HCT116 (cell line): ENCODE measurements at regions not wholly inside any gene's neighbourhood (a gene's known extent, or its start where the extent isn't known, plus 50 kb on each side); places are given as distances from the start of the nearest gene placed in this dataset.
"Not testable (repeated sequence)": the region's sequence is repeated elsewhere in the genome, so short reads cannot be mapped to it uniquely, and the experiment has no call there.

Experiments used
- ATAC-seq: fragments of 200-7000 bp; cut with Tn5 transposase; 2 replicates; pipeline ENCODE4 v1.9.1; 2020; ENCODE audit warnings: mild to moderate bottlenecking, moderate library complexity
- BruUV-seq: library from RNA; stranded (reverse); fragments of 400-500 nt; replicated peaks from 2 replicates; lab custom pipeline; 2021; lab: Mats Ljungman, UMichigan
- CTCF ChIA-PET: fragments of 300-600 bp; sonication (Branson Sonifier 250); formaldehyde crosslinking; loops from one replicate; lab custom pipeline; 2021; ENCODE audit warnings: antibody characterized with exemption; lab: Charles Lee
- POLR2A ChIA-PET: fragments of 300-600, 350-600 bp; sonication (Branson Sonifier 250); formaldehyde crosslinking; loops from one replicate; lab custom pipeline; 2021; ENCODE audit warnings: antibody characterized with exemption; lab: Charles Lee
- RAD21 ChIA-PET, 2 experiments: fragments of 300-600 bp; sonication (Branson Sonifier 250); formaldehyde crosslinking; loops; one replicate each; lab custom pipeline; 2023; ENCODE audit warnings: low total read pairs in 2 of 2; ENCODE audit not compliant: uncharacterized antibody in 2 of 2, unreplicated experiment in 2 of 2, low non-redundant PET in 1 of 2; lab: Charles Lee
- DNase-seq: peaks from one replicate; pipeline ENCODE4 v3.0.0-alpha.2; 2010; ENCODE audit warnings: low read depth, low spot score
- H2AFZ ChIP-seq: fragments of 200-600 bp; shearing (Covaris generic), sonication (generic); 2 replicates; pipeline ENCODE4 v1.6.1; 2017; ENCODE audit warnings: low read depth, mixed run types, mixed read lengths, antibody characterized with exemption, low read length; ENCODE audit not compliant: poor library complexity, severe bottlenecking
- H3K27ac ChIP-seq: 2 replicates; pipeline ENCODE4 v1.5.1; 2012; ENCODE audit warnings: low read depth, low read length
- H3K27me3 ChIP-seq: fragments of 200-600 bp; sonication (generic); 2 replicates; pipeline ENCODE4 v1.6.1; 2016; ENCODE audit warnings: mixed run types, low read length, mixed read lengths; ENCODE audit not compliant: insufficient read depth
- H3K36me3 ChIP-seq, 2 experiments: fragments of 200-500 bp in 1 of 2; fragments of 200-600 bp in 1 of 2; sonication (Bioruptor generic) in 1 of 2; sonication (generic) in 1 of 2; 2 replicates each; pipeline versions ENCODE4 v1.5.1 to v1.6.1; 2014 to 2016; ENCODE audit warnings: low read length in 2 of 2, inconsistent platforms in 1 of 2, mixed read lengths in 1 of 2, mixed run types in 1 of 2; ENCODE audit not compliant: insufficient read depth in 2 of 2, control insufficient read depth in 1 of 2
- H3K4me1 ChIP-seq, 2 experiments: fragments of 200-600 bp in 1 of 2; sonication (generic) in 1 of 2; 2 replicates each; pipeline versions ENCODE4 v1.5.1 to v1.6.1; 2012 to 2017; ENCODE audit warnings: low read length in 2 of 2, inconsistent platforms in 1 of 2, mild to moderate bottlenecking in 1 of 2, mixed read lengths in 1 of 2, mixed run types in 1 of 2, moderate library complexity in 1 of 2; ENCODE audit not compliant: insufficient read depth in 2 of 2, control insufficient read depth in 1 of 2
- H3K4me2 ChIP-seq: fragments of 200-600 bp; sonication (generic); 2 replicates; pipeline ENCODE4 v1.6.1; 2017; ENCODE audit warnings: mixed run types, low read length, mixed read lengths
- H3K4me3 ChIP-seq, 2 experiments: fragments of 200-600 bp in 1 of 2; sonication (generic) in 1 of 2; replicated peaks in 1 of 2; 2 replicates each; pipeline ENCODE4 v1.5.1; 2011 to 2016; ENCODE audit warnings: low read length in 2 of 2, control low read depth in 1 of 2, low read depth in 1 of 2, mild to moderate bottlenecking in 1 of 2, mixed read lengths in 1 of 2, mixed run types in 1 of 2
- H3K79me2 ChIP-seq: fragments of 200-600 bp; sonication (generic); 2 replicates; pipeline ENCODE4 v1.6.1; 2017; ENCODE audit warnings: mild to moderate bottlenecking, mixed run types, low read length, moderate library complexity, mixed read lengths; ENCODE audit not compliant: insufficient read depth
- H3K9ac ChIP-seq: fragments of 200-600 bp; sonication (generic); 2 replicates; pipeline ENCODE4 v1.6.1; 2016; ENCODE audit warnings: low read length, mixed read lengths
- H3K9me2 ChIP-seq: fragments of 200-600 bp; sonication (generic), shearing (Covaris generic); 2 replicates; pipeline ENCODE4 v1.6.1; 2017; ENCODE audit warnings: mixed run types, mild to moderate bottlenecking, moderate library complexity; ENCODE audit not compliant: insufficient read depth
- H3K9me3 ChIP-seq, 2 experiments: fragments of 200-500 bp in 1 of 2; fragments of 200-600 bp in 1 of 2; sonication (Bioruptor generic) in 1 of 2; sonication (generic) in 1 of 2; 2 replicates each; pipeline ENCODE4 v1.6.1; 2014 to 2017; ENCODE audit warnings: low read length in 2 of 2, mixed read lengths in 2 of 2, inconsistent platforms in 1 of 2, low read depth in 1 of 2, mild to moderate bottlenecking in 1 of 2, mixed run types in 1 of 2, moderate library complexity in 1 of 2; ENCODE audit not compliant: control insufficient read depth in 1 of 2, insufficient read depth in 1 of 2
- H4K20me1 ChIP-seq: fragments of 200-600 bp; sonication (generic), shearing (Covaris generic); 2 replicates; pipeline ENCODE4 v1.6.1; 2017; ENCODE audit warnings: mixed run types, mild to moderate bottlenecking, moderate library complexity; ENCODE audit not compliant: insufficient read depth
- CBX3 ChIP-seq: IDR thresholded peaks from 2 replicates; pipeline ENCODE4 v1.6.1; 2012; ENCODE audit warnings: low read depth
- CEBPB ChIP-seq: IDR thresholded peaks from 2 replicates; pipeline ENCODE4 v1.6.1; 2012; ENCODE audit warnings: low read depth
- EZH2 ChIP-seq: fragments of 200-600 bp; sonication (generic); IDR thresholded peaks from 2 replicates; pipeline ENCODE4 v1.6.1; 2017; ENCODE audit warnings: antibody characterized with exemption, mixed run types
- FOSL1 ChIP-seq: IDR thresholded peaks from 2 replicates; pipeline ENCODE4 v1.6.1; 2012; ENCODE audit warnings: low read depth
- JUND ChIP-seq: IDR thresholded peaks from 2 replicates; pipeline ENCODE4 v1.6.1; 2012
- POLR2A ChIP-seq: IDR thresholded peaks from 2 replicates; pipeline ENCODE4 v1.7.0; 2011; ENCODE audit warnings: borderline replicate concordance; ENCODE audit not compliant: insufficient read depth, insufficient read length; ENCODE audit errors: extremely low read depth
- RAD21 ChIP-seq: IDR thresholded peaks from 2 replicates; pipeline ENCODE4 v1.6.1; 2012; ENCODE audit warnings: low read depth, mild to moderate bottlenecking
- SIN3A ChIP-seq: IDR thresholded peaks from 2 replicates; pipeline ENCODE4 v1.6.1; 2012; ENCODE audit warnings: low read depth
- SP1 ChIP-seq: IDR thresholded peaks from 2 replicates; pipeline ENCODE4 v1.6.1; 2012; ENCODE audit warnings: low read depth
- SRF ChIP-seq: IDR thresholded peaks from 2 replicates; pipeline ENCODE4 v1.6.1; 2012; ENCODE audit warnings: low read depth
- ZFX ChIP-seq: fragments of 450-650 bp; IDR thresholded peaks from 2 replicates; pipeline ENCODE4 v1.6.1; 2017
- intact Hi-C: fragments of 100-400 bp; cut with micrococcal nuclease; formaldehyde crosslinking; loops from 2 replicates; pipeline ENCODE4 v1.10.0; 2022
- TF ChIP-seq, protein P1 (sequence below): IDR thresholded peaks from 2 replicates; pipeline ENCODE4 v1.6.1; 2012
- TF ChIP-seq, protein P2 (sequence below): IDR thresholded peaks from 2 replicates; pipeline ENCODE4 v1.6.1; 2012
- TF ChIP-seq, protein P3 (sequence below): IDR thresholded peaks from 2 replicates; pipeline ENCODE4 v1.6.1; 2012; ENCODE audit warnings: low read depth

DNA sequence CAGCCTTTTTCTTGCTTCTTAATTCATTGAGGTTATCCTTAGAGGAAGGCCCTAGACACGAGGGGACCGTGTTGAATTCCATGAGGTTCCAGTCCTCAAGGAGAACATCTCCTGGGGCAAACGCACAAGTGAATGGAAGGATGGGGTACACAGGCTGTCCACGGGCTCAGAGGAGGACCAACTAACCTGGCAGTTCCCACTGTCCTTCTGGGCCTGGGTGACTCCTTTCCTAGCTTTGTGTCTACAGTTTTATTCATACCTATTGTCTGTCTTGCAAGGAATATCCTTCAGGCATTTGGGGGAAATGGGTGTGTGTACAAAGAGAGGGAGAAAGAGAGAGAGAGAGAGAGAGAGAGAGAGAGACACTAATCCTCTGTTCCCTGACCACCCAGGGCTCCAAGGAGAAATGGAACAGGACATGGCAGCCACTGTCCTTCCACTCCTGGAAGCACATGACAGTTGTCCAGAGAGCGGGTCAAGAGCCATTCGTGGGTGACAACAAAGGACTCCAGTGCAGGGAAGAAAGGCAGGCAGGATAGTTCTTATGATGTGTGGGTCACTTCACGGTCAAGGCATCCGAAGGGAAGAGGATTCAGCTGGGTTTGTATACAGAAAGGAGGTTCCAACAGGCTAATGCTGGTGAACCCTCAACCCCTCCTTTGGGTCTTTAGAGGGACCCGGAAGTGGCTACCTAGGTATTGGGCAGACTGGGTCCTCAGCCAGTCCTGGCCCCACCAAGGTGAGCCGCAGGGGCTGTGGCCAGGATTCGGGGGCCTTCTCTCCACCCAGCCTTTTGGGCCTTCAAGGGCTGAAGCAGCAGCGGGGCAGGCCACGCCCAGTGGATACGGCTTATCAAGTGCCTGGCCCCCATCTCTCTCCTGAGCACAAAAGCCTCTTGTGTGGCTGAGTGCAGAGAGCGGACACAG is 150.6 kb downstream of the MYCN start:
- H4K20me1 ChIP-seq: no peaks in the 10 kb centered on the region
- H3K36me3 ChIP-seq: no peaks in the 10 kb centered on the region
- ATAC-seq (no peak), DNase-seq (no peak)
- RAD21 ChIA-PET: no interaction called here
- no TSS peak for BruUV-seq
- intact Hi-C loops: no loop called here
- H3K79me2 ChIP-seq: no peaks in the 10 kb centered on the region
- CTCF ChIA-PET: no interaction called here
- H3K4me2 ChIP-seq: no peak overlapping the region
- H3K27ac ChIP-seq: no peak overlapping the region
- no peaks in the 10 kb centered on the region for H3K9me3 ChIP-seq
- H3K9me2 ChIP-seq: no peaks in the 10 kb centered on the region
- no peaks in the 10 kb centered on the region for H3K27me3 ChIP-seq
- no peaks in the 10 kb centered on the region for H3K4me1 ChIP-seq
- no peak overlapping the region for H3K9ac ChIP-seq
- TF ChIP-seq EZH2 (no peak), FOSL1 (no peak), CBX3 (no peak), SRF (no peak), SP1 (no peak), SIN3A (no peak), JUND (no peak), CEBPB (no peak), POLR2A (no peak), RAD21 (no peak), ZFX (no peak)
- TF ChIP-seq, protein P1, sequence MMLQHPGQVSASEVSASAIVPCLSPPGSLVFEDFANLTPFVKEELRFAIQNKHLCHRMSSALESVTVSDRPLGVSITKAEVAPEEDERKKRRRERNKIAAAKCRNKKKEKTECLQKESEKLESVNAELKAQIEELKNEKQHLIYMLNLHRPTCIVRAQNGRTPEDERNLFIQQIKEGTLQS: no peak
- TF ChIP-seq, protein P2, sequence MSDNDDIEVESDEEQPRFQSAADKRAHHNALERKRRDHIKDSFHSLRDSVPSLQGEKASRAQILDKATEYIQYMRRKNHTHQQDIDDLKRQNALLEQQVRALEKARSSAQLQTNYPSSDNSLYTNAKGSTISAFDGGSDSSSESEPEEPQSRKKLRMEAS: no peak
- TF ChIP-seq, protein P3, sequence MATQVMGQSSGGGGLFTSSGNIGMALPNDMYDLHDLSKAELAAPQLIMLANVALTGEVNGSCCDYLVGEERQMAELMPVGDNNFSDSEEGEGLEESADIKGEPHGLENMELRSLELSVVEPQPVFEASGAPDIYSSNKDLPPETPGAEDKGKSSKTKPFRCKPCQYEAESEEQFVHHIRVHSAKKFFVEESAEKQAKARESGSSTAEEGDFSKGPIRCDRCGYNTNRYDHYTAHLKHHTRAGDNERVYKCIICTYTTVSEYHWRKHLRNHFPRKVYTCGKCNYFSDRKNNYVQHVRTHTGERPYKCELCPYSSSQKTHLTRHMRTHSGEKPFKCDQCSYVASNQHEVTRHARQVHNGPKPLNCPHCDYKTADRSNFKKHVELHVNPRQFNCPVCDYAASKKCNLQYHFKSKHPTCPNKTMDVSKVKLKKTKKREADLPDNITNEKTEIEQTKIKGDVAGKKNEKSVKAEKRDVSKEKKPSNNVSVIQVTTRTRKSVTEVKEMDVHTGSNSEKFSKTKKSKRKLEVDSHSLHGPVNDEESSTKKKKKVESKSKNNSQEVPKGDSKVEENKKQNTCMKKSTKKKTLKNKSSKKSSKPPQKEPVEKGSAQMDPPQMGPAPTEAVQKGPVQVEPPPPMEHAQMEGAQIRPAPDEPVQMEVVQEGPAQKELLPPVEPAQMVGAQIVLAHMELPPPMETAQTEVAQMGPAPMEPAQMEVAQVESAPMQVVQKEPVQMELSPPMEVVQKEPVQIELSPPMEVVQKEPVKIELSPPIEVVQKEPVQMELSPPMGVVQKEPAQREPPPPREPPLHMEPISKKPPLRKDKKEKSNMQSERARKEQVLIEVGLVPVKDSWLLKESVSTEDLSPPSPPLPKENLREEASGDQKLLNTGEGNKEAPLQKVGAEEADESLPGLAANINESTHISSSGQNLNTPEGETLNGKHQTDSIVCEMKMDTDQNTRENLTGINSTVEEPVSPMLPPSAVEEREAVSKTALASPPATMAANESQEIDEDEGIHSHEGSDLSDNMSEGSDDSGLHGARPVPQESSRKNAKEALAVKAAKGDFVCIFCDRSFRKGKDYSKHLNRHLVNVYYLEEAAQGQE: no peak
- TF ChIP-seq, all 23 proteins: peak for 0
- H2AFZ ChIP-seq: no peak overlapping the region
- no peak overlapping the region for H3K4me3 ChIP-seq
- POLR2A ChIA-PET: no interaction called here

DNA sequence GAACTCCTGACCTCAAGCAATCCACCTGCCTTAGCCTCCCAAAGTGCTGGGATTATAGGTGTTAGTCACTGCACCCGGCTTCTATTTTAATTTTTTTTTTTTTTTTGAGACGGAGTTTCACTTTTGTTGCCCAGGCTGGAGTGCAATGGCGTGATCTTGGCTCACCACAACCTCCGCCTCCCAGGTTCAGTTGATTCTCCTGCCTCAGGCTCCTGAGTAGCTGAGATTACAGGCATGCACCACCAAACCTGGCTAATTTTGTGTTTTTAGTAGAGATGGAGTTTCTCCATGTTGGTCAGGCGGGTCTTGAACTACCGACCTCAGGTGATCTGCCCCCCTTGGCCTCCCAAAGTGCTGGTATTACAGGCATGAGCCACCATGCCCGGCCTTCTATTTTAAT is 149.1 kb downstream of the MYCN start:
- H3K27ac ChIP-seq, CTCF ChIA-PET, H3K36me3 ChIP-seq, H3K4me1 ChIP-seq, H4K20me1 ChIP-seq, H2AFZ ChIP-seq, H3K27me3 ChIP-seq, H3K4me2 ChIP-seq, DNase-seq, H3K9me2 ChIP-seq, intact Hi-C loops, ATAC-seq, H3K9ac ChIP-seq, H3K79me2 ChIP-seq, H3K4me3 ChIP-seq, BruUV-seq, POLR2A ChIA-PET, RAD21 ChIA-PET, H3K9me3 ChIP-seq: not testable (repeated sequence)
